ENCODE measurements at regions not wholly inside any gene's neighbourhood (a gene's known extent, or its start where the extent isn't known, plus 50 kb on each side); places are given as distances from the start of the nearest gene placed in this dataset.

DNA sequence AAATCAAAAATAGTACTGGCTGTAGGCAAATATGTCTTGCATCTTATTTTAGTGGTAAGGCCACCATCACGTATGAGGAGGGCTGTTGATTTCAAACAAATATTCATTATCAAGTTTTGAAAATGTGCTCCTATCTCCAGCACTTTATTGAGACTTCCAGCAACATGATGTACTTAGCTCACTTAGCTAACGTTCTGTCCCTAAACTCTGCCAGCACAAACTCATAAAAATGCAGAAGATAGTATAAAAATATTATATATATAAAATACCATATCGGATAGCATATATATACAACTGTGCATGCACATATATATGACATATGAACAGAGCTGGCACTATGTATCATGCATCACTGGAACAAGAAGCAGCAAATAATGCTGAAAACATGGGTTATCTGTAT, 762.3 kb downstream of the C6orf118 start:
- TF ChIP-seq, protein P1, sequence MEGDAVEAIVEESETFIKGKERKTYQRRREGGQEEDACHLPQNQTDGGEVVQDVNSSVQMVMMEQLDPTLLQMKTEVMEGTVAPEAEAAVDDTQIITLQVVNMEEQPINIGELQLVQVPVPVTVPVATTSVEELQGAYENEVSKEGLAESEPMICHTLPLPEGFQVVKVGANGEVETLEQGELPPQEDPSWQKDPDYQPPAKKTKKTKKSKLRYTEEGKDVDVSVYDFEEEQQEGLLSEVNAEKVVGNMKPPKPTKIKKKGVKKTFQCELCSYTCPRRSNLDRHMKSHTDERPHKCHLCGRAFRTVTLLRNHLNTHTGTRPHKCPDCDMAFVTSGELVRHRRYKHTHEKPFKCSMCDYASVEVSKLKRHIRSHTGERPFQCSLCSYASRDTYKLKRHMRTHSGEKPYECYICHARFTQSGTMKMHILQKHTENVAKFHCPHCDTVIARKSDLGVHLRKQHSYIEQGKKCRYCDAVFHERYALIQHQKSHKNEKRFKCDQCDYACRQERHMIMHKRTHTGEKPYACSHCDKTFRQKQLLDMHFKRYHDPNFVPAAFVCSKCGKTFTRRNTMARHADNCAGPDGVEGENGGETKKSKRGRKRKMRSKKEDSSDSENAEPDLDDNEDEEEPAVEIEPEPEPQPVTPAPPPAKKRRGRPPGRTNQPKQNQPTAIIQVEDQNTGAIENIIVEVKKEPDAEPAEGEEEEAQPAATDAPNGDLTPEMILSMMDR (IDR thresholded peaks at IDR 0.05; ENCODE audit: low read depth, low read length, poor library complexity, severe bottlenecking): no peak
- TF ChIP-seq EZH2phosphoT487 (IDR thresholded peaks at IDR 0.05; ENCODE audit: borderline replicate concordance, low read length): no peak
